Fibroblast of upper back skin (primary cell): ENCODE measurements at regions not wholly inside any gene's neighbourhood (a gene's known extent, or its start where the extent isn't known, plus 50 kb on each side); places are given as distances from the start of the nearest gene placed in this dataset.
"Not testable (repeated sequence)": the region's sequence is repeated elsewhere in the genome, so short reads cannot be mapped to it uniquely, and the experiment has no call there.

Experiments used
- DNase-seq: peaks from one replicate; pipeline ENCODE4 v3.0.0-alpha.2; 2013

DNA sequence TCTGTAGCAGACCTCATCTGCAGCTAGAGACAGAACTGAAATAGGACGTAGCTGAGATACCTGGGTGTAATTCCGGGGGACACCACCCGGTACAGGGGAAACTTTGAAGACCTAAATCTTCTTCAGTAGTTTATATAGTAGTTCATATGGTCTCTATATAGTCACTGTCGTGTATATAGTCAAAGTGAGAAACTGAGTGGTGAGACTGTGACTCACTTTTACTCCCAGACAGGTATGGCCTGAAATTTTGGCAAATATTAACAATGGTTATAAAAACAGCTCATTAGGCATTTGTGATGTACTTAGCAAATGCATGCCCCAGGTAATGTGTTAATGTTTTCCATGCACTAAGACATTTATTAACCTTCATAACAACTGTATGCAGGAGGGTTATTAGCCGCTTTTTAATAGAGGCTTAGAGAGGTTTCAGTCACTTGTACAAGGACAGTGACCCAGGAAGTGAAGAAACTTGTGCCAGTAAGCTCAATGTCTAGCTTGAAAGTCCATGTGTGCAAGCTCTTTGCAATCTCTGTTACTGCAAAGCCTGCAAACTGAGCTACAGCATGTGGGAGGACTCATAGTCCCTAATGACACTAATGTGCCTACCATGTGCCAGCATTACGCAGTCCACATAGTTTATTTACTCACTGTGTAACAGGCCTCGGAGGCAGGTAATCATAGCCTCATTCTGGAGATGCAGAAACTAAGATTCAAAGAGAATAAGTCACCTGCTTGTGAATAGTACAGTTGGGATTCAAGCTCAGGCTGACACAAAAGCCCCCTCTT, 165.4 kb upstream of the CHD6 start:
- DNase-seq = no peak

DNA sequence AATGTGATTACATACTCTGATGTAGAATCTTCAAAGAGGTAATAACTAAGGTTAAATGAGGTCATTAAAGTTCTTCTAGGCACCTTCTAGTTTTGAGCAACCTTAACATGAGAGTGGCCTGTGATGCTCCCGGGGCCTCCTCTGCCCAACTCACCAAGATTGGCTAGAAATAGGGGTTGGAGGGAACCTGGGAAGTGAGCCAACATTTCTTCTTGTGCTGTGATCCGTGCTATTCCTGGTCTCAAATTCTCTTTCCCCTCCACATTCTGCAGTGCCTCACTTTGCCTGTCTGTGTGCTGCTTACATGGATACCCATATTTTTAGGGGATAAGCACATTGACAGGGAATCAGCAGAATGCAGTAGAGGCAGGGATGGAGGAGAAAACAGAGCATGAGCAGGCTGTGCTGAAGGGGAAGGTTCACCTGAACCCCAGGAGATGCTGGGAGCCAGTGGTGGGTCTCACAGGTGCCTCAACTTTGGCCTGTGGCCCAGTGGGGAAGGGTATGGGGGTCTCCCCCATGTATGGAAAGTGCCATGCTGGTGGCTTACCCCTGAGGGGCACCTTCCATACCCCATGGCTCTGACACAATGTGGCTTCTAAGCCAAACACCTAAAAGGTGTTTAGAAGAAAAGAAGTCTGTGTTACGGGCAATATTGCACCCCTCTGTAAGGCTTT, 164.7 kb upstream of the CHD6 start:
- DNase-seq = no peak

- DNase-seq = no peak
Observed at GRCh38 chr20:41782255-41782654, 164.1 kb upstream of the CHD6 start.

- DNase-seq = no peak
Observed at GRCh38 chr20:41776421-41776820, 158.2 kb upstream of the CHD6 start.

DNA sequence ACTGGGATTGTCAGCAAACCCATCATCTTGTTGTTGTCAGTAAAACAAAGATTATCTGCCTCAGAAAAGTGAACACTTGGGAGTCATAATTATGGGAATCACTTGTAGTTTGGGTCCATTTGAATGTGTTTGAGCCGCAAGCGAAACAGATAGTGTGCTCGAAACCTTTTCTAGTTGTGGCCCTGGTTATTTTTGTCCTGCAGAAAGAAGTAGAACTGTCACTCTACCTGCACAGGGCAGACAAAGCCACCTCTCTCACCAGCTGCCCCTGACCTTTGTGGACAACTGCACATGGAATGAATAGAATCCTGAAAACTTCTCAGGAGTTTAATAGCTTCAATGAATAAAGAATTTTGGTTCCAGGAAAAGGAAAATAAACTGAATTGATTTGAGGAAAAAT, 156.1 kb upstream of the CHD6 start:
- DNase-seq = no peak

DNA sequence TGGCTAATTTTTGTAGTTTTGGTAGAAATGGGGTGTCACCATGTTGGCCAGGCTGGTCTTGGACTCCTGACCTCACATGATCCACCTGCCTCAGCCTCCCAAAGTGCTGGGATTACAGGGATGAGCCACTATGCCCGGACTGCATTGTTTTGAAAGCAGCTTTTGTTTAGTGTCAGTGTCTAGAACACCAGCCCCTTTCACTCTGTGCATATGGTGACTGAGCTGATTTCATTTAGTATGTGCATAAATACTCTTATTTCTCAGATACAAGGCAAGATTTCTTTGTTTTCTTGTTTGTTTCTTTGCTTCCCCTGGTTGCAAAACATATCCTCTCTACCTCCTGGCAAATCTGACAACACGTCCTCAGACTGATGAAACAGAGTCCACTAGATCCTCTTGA, 152.8 kb upstream of the CHD6 start:
- no peak for DNase-seq

- DNase-seq = no peak
Observed at GRCh38 chr20:41770427-41770826, 152.2 kb upstream of the CHD6 start.

- DNase-seq = no peak
Observed at GRCh38 chr20:41769592-41770018, 151.4 kb upstream of the CHD6 start.

DNA sequence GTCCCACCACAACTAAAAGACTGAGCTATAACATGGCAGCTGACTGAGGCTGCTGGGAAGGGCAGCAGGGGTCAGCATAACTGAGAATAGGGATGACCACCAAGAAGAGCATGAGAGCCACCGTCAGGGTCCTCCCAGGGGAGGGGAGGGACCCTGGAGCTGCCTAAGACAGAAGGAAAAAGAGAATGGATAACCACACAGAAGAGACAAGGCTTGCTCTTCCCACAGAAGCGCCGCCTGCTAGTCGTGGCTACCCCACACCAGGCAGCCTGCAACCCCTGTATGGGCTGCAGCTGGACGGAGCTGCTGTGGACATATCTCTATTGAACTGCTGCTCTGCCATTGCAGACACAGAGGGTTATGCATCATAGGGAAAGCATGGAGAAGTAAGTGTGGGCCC, 132.0 kb upstream of the CHD6 start:
- DNase-seq = no peak

- no peak for DNase-seq
Observed at GRCh38 chr20:41748756-41749582, 130.8 kb upstream of the CHD6 start.

GRCh38 chr20:41748051-41748450, 129.9 kb upstream of the CHD6 start:
- no peak for DNase-seq

DNA sequence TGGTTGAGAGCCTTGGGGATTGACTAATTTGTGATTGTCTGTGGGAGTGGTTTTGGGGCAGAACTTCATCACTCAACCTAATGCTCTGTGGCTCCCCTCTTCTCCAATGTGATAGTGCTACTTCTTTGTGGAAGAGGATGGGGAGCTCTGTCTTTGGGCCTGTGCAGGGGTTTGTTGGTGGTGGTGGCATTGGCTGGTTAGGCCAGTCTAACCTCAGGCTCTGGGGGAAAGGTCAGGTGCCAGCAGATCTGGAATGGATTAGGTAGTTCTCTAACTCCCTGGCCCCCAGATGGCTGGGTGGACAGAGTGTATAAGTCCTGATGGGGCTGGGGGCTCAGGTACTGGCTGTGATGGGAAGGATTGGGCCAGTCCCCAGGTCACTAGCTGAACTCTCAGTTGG, 129.0 kb upstream of the CHD6 start:
- no peak for DNase-seq

DNA sequence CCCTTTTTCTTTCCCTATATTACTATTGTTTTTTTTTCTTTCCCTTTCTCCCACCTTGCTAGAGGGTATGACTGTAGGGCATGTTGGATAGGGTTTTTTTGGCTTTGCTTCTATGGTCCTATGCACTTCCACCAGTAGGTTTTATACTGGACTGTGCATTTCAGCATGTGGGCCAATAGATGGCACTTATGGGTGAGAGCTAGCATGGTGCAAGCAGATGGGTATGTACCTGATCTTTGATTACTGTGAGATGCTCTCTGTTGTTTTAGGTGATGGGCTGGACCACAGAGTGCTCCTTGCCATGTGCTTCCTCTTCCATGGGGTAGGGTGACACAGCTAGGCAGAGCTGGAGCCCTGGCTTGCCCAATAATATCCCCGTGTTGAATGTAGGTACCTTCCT, 128.5 kb upstream of the CHD6 start:
- DNase-seq = no peak

GRCh38 chr20:41738604-41739206, 120.5 kb upstream of the CHD6 start:
- DNase-seq = peak; percentile 31

- no peak for DNase-seq
Observed at GRCh38 chr20:41735949-41736348, 117.8 kb upstream of the CHD6 start.

DNA sequence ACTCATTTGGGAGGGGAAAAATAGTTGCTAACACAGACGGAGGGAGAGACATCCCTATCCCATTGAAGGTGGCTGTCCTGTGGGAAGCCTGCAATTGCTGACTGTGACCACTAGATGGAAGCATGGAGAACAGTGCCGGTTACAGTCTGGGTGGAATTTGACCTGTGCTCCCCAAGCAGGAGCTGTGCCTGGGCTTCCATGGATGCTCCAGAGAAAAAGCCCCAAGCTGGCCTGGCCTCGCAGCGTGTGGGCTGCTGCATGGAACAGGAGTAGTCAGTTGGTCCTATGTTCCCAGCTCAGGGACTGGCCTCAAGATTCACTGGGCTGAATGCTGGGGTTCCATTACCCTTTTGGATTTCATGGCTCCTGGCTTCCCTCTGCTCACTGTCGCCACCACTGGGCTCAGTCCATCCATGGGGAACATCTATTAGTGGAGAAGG, 116.3 kb upstream of the CHD6 start:
- DNase-seq = peak; percentile 35

GRCh38 chr20:41733151-41733550, 115.0 kb upstream of the CHD6 start:
- no peak for DNase-seq

DNA sequence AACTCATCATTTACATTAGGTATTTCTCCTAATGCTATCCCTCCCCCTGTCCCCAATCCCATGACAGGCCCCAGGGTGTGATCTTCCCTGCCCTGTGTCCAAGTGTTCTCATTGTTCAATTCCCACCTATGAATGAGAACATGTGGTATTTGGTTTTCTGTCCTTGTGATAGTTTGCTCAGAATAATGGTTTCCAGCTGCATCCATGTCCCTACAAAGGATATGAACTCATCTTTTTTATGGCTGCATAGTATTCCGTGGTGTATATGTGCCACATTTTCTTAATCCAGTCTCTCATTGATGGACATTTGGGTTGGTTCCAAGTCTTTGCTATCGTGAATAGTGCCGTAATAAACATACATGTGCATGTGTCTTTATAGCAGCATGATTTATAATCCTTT, 113.0 kb upstream of the CHD6 start:
- not testable (repeated sequence) for DNase-seq

- DNase-seq = not testable (repeated sequence)
Observed at GRCh38 chr20:41727681-41728080, 109.5 kb upstream of the CHD6 start.

DNA sequence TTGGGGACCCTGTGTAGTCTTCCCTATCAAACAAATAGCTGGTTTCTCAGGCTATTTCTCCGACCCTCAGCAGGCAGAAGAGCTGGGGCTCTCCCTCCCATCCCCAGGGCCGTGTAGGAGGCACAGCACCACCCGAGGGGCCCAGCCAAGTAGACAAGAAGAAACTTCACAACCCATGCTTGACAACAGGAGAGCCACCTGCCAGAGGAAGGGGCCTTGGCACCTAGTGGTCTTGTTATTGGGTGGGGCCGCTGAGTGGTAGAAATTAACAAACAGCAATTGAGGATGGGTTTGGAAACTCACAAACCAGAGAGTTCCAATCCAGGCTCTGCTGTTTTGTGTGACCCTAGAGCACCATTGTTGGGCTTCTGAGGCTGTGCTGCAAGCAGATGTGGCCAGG, 108.5 kb upstream of the CHD6 start:
- DNase-seq = no peak

DNA sequence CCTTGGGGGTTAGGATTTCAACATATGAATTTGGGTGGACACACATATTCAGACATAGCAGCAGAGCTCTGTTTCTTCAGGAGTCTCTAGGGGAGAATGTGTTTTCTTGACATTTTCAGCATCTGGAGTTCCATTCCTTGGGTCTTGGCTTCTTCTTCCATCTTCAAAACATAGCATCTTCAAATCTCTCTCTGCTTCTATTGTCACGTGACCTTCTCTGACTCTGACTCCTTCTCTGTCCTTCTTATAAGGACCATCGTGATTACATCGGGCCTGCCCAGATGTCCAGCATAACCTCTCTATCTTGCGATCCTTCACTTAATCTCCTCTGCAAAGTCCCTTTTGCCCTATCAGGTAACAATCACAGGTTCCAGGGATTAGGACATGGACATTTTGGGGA, 101.0 kb upstream of the CHD6 start:
- DNase-seq = no peak

GRCh38 chr20:41717483-41717882, 99.3 kb upstream of the CHD6 start:
- DNase-seq = no peak

GRCh38 chr20:41716911-41717310, 98.7 kb upstream of the CHD6 start:
- DNase-seq = no peak
